Glomerular visceral epithelial cell (primary cell): ENCODE measurements at regions not wholly inside any gene's neighbourhood (a gene's known extent, or its start where the extent isn't known, plus 50 kb on each side); places are given as distances from the start of the nearest gene placed in this dataset.
"Not testable (repeated sequence)": the region's sequence is repeated elsewhere in the genome, so short reads cannot be mapped to it uniquely, and the experiment has no call there.

ENCODE experiments used
- DNase-seq: peaks from one replicate; pipeline ENCODE4 v3.0.0-alpha.2; 2016; ENCODE audit errors: extremely low spot score

- DNase-seq, result no peak
These were observed 154.3 kb upstream of the IRS2 start for GRCh38 chr13:109940637-109941036.

DNA sequence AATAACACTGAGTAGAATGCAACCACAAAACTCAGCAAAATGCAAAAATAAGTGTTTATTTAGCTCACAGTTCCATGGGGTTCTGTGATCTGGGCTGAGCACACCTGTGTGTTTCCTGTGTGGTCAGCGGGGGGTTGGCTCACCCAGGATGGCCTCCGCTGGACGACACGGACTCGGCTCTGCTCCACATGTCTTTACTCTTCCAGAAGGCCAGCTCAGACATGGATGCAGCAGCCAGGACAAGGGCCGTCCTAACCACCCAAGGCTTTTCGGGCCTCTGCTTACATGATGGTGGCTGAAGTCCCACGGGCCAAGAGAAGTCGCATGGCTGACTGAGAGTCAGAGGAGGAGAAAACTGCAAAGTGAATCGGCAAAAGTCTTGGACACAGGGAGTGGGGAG, 153.5 kb upstream of the IRS2 start:
- DNase-seq, result no peak

- DNase-seq, result no peak
These were observed 152.8 kb upstream of the IRS2 start for GRCh38 chr13:109939180-109939579.

DNA sequence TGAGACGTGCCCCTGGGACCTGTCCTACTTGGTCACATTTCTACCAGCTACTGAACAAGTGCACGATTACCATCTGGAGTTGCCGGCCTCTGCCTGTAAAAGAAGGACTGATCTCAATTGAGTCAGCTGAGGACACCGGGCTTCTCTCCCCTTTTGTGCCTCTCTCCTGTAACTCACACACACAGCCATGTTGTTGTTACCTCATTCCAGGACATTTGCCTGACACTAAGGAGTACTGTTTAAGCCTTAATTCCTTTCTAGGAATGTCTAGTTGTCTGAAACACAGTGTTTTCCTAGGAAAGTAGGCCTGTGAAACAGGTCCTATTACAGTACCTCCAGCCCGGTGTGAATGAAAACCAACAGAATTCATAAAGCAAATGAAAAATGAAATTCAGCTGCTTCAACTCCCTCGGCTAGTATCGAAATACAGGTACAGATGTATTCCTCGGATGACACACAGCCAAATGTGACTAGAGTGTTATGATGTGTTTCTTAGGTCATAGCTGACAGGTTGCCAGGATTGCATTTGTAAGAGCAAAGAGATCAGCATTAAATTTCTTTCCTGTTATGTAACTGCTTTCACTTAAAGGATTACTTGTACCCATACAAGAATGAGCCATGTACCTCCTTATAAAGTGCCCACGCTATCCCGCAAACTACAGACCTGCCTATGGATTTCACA, 152.0 kb upstream of the IRS2 start:
- DNase-seq, result peak; percentile 31

DNA sequence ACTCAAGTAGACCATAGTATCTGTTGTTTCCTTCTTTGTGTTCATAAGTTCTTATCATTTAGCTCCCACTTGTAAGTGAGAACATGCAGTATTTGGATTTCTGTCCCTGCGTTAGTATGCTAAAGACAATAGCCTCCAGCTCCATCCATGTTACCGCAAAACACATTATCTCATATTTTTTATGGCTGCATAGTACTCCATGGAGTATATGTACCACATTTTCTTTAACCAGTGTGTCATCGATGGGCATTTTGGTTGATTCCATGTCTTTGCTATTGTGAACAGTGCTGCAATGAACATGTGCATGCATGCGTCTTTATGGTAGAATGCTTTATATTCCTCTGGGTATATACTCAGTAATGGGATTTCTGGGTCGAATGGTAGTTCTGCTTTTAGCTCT, 148.1 kb upstream of the IRS2 start:
- not testable (repeated sequence) for DNase-seq

DNA sequence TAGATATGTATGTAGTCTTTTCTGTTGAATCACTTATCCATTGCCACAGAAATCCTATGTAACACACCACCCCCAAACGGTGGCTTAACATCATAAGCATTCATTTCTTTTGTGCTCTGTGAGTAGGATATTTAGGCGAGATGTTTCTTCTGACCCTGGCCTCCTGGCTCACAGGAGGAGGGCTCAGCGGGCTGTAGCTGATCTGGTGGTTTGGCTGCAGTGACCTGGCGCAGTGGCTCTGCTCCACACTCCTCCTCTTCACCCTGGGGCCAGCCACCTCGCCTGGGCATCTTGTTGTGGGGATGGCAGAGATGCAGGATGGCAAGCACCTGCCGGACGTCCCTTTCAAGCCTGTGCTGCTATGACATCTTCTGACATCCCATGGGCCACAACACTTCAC, 147.1 kb upstream of the IRS2 start:
- no peak for DNase-seq

GRCh38 chr13:109924376-109924775, 138.0 kb upstream of the IRS2 start:
- DNase-seq, result no peak

- no peak for DNase-seq
These were observed 136.1 kb upstream of the IRS2 start for GRCh38 chr13:109922518-109922917.

- peak; percentile 42 for DNase-seq
These were observed 133.5 kb upstream of the IRS2 start for GRCh38 chr13:109919715-109920375.

DNA sequence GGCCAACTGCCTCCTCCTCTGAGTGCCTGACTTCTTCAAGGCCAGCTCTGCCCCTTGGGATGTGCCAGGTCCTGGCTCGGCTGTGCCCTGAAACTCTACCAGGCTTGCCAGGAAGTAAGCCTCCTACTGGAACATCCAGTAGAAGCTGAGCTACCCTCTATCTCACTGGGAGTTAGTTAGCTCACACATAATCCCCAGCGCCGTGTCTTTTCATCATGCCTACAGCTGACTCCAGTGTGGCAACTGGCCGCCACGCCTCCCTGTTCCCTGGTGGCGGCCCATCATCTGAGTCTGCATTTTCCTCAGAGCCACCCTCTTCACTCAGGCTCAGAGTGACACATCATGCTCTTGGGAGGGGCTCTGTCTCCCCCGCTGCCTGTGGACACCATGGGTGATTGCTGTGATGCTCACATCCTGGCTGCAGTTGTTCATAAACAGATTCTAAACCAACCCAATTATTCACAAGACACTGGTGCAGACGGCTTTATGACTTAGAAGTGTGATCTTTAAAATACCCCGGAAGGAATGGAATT, 131.9 kb upstream of the IRS2 start:
- peak; percentile 33 for DNase-seq

DNA sequence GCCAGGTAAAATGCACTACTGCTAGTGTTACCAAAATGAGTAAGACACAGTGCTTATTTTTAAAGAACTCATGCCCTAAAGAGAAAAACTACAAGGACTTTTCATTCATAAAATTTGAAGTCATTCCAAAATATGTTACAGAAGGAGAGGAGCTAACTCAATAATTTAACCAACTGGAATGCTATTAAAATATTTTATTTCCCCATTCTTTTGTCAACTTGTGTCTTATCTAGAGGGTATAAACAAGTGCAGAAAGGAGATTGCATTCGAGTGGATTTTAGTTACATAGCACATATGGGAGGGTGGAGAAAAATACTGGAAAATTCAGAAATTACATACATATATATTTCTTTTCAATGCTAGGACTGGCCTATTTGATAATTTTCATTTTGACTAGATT, 131.0 kb upstream of the IRS2 start:
- DNase-seq, result no peak

DNA sequence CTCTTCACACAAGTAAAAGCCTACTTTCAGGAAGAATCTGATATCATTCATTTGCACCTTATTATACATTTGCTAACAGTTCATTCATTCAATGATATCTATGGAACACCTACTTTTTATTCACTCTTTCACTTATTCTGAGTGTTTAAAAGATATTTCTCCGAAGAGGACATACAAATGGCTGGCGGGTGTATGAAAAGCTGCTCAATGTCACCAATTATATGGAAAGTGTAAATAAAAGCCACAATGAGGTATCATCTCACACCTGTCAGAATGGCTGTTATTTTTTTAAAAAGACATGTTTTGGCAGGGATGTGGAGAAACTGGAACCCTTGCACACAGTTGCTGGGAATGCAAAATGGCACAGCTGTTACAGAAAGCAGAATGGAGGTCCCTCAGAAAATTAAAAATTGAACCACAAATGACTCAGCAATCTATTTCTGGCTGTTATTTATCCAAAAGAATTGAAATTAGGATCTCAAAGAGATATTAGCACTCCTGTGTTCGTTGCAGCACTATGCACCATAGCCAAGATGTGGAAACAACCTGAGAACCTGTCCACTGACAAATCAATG, 127.6 kb upstream of the IRS2 start:
- DNase-seq, result no peak

DNA sequence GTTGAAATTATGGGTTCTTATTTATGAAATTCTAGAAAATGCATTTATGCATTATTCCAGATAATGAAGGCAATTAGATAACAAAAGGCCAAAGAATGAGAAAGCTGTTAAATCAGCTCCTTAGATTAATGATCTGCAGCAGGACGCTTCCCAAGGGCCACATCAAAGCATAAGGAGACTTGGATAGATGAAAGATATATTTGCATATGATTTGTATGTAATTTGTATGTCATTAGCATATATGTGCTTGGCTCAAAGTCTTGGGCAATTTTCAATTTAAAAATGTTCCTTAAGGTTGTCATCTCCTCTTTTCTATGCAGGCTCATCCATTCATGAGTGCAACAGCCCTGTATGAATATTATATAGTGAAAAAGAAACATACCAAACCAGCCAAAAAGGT, 126.8 kb upstream of the IRS2 start:
- no peak for DNase-seq

DNA sequence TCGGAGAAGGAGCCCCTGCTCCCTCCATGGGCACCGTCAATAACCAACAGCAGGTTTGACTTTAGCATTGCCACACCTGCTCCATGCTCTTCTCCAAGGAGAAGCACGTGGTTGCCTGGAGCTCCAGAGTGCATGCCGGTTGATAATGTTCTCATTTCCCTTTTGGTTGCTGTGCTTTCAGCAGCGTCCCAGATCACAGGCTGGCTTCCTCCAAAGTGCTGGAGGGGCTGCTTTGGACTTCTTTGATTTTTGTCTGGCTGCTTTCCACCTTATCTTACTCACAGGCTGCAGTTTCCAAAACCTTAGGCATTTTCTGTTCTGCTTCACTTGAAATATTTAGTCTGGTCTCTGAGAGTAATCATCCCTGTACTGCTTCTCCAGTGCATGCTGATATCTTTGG, 123.8 kb upstream of the IRS2 start:
- no peak for DNase-seq

- DNase-seq, result peak; percentile 9
These were observed 120.6 kb upstream of the IRS2 start for GRCh38 chr13:109906976-109907375.

GRCh38 chr13:109904218-109904617, 117.8 kb upstream of the IRS2 start:
- no peak for DNase-seq

- no peak for DNase-seq
These were observed 114.4 kb upstream of the IRS2 start for GRCh38 chr13:109900741-109901140.

DNA sequence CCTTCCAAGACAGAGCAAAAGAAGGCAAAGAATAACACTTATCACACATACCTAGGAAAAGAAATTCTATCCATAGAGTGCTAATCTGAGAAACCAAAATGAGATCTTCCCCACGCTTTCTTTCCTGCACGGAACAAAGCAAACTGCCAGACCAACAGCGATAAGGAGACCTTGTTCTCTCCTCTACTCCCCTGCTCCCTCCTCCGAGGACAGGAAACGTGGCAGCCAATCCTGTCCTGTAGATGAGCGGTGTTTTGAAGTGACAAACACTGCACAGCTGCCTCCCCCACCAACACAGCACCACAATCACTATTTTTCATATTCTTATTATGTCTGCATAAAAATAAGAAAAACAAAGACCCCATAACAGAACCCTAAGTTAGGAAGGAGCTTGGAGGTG, 113.9 kb upstream of the IRS2 start:
- no peak for DNase-seq

DNA sequence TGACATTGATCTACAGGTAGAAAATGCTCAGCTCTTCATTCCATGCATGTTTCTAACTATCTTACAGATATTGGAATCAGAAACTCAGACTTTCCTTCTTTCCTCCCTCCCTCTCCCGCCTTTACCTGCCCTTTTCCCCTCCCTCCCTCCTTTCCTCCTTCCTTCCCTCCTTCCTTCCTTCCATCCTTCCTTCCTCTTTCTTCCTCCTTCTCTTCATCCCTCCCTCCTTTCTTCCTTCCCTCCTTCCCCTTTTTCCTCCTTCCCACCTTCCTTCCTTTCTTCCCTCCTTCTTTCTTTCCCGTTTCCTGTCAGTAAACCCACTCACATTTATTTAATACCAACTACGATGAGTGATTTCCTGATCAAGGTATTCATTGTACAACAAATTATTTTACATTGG, 113.4 kb upstream of the IRS2 start:
- no peak for DNase-seq

- no peak for DNase-seq
These were observed 112.9 kb upstream of the IRS2 start for GRCh38 chr13:109899316-109899715.

GRCh38 chr13:109897988-109898624, 111.7 kb upstream of the IRS2 start:
- no peak for DNase-seq

DNA sequence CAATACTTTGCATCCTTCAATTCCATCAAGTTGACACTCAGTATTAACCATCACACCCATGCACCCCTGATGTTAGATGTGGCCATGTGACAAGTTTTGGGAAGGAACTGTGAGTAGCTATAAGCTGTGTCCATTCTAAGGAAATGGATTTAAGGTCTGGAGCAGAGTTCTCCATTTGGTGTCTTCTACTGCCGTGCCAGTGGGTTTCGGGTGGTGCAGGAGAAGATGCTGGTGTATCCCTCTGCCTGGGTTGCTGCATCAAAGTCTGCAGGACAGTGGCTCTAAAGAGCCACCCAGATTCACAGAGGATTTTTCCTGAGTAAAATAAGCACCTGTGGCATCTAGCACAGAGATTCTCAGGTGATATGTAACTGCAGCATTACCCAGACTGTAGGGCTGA, 105.7 kb upstream of the IRS2 start:
- DNase-seq, result no peak

DNA sequence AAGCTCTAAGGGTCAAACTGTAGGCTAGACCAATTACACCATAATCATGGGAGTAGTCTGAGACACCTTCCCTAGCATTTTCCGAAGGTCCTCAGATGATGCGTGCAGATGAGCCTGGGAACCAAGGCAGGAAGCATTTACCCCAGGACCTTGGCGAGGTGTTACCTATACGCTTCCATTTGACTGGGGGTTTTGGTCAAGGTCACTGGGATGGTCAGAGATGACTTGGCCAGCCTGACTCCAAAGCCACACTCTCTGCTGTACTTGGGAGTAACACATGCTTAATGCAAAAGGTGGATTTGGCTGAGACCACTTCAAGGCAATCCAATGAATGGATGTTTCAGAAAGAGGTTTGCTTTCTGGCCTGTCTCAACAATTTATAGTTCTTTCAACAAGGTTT, 98.9 kb upstream of the IRS2 start:
- DNase-seq, result no peak
